ENCODE measurements at regions not wholly inside any gene's neighbourhood (a gene's known extent, or its start where the extent isn't known, plus 50 kb on each side); places are given as distances from the start of the nearest gene placed in this dataset.

- TF ChIP-seq, protein P1, sequence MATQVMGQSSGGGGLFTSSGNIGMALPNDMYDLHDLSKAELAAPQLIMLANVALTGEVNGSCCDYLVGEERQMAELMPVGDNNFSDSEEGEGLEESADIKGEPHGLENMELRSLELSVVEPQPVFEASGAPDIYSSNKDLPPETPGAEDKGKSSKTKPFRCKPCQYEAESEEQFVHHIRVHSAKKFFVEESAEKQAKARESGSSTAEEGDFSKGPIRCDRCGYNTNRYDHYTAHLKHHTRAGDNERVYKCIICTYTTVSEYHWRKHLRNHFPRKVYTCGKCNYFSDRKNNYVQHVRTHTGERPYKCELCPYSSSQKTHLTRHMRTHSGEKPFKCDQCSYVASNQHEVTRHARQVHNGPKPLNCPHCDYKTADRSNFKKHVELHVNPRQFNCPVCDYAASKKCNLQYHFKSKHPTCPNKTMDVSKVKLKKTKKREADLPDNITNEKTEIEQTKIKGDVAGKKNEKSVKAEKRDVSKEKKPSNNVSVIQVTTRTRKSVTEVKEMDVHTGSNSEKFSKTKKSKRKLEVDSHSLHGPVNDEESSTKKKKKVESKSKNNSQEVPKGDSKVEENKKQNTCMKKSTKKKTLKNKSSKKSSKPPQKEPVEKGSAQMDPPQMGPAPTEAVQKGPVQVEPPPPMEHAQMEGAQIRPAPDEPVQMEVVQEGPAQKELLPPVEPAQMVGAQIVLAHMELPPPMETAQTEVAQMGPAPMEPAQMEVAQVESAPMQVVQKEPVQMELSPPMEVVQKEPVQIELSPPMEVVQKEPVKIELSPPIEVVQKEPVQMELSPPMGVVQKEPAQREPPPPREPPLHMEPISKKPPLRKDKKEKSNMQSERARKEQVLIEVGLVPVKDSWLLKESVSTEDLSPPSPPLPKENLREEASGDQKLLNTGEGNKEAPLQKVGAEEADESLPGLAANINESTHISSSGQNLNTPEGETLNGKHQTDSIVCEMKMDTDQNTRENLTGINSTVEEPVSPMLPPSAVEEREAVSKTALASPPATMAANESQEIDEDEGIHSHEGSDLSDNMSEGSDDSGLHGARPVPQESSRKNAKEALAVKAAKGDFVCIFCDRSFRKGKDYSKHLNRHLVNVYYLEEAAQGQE (IDR thresholded peaks at IDR 0.05; ENCODE audit: low read depth, low read length): no peak
- TF ChIP-seq ELF1 (IDR thresholded peaks at IDR 0.05): no peak
- peak; percentile 36; the same call in 1 of the 2 replicates for TF ChIP-seq FOXM1 (IDR thresholded peaks at IDR 0.05; ENCODE audit: low read depth)
- no peak for TF ChIP-seq IRF3 (IDR thresholded peaks at IDR 0.05; ENCODE audit: low read depth, low read length)
- peak; percentile 46; the same call in 1 of the 2 replicates for TF ChIP-seq POLR2AphosphoS5 (IDR thresholded peaks at IDR 0.05; ENCODE audit: low read depth, low read length)
- peak; percentile 60 to 75 for TF ChIP-seq EP300 (IDR thresholded peaks at IDR 0.05; ENCODE audit: borderline replicate concordance in 1 of 2, low read depth in 1 of 2, low read length in 1 of 2)
- TF ChIP-seq, protein P2, sequence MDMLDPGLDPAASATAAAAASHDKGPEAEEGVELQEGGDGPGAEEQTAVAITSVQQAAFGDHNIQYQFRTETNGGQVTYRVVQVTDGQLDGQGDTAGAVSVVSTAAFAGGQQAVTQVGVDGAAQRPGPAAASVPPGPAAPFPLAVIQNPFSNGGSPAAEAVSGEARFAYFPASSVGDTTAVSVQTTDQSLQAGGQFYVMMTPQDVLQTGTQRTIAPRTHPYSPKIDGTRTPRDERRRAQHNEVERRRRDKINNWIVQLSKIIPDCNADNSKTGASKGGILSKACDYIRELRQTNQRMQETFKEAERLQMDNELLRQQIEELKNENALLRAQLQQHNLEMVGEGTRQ (IDR thresholded peaks at IDR 0.05; ENCODE audit: borderline replicate concordance, low read depth, low read length): no peak
- no peak for TF ChIP-seq EZH2phosphoT487 (IDR thresholded peaks at IDR 0.05; ENCODE audit: borderline replicate concordance, low read depth)
- TF ChIP-seq GATA2 (CRISPR knock-in tag; IDR thresholded peaks at IDR 0.05): no peak
- TF ChIP-seq USF1 (IDR thresholded peaks at IDR 0.05; ENCODE audit: borderline replicate concordance, low read depth): no peak
- no peak for TF ChIP-seq RAD21 (IDR thresholded peaks at IDR 0.05; ENCODE audit: low read length)
- TF ChIP-seq, protein P3, sequence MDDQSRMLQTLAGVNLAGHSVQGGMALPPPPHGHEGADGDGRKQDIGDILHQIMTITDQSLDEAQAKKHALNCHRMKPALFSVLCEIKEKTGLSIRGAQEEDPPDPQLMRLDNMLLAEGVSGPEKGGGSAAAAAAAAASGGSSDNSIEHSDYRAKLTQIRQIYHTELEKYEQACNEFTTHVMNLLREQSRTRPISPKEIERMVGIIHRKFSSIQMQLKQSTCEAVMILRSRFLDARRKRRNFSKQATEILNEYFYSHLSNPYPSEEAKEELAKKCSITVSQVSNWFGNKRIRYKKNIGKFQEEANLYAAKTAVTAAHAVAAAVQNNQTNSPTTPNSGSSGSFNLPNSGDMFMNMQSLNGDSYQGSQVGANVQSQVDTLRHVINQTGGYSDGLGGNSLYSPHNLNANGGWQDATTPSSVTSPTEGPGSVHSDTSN (IDR thresholded peaks at IDR 0.05): peak; percentile 85
- no peak for TF ChIP-seq SIN3A (IDR thresholded peaks at IDR 0.05; ENCODE audit: borderline replicate concordance, low read depth, low read length)
- TF ChIP-seq CTCF (IDR thresholded peaks at IDR 0.05): no peak
- TF ChIP-seq GABPA (IDR thresholded peaks at IDR 0.05; ENCODE audit: low read depth): no peak
- TF ChIP-seq TAF1 (IDR thresholded peaks at IDR 0.05; ENCODE audit: borderline replicate concordance, low read depth, low read length): no peak
- peak; percentile 93 for TF ChIP-seq TCF12 (IDR thresholded peaks at IDR 0.05)
- TF ChIP-seq FOSL2 (IDR thresholded peaks at IDR 0.05; ENCODE audit: borderline replicate concordance, low read depth): peak; percentile 12; the same call in 1 of the 2 replicates
Observed at GRCh38 chr9:115208501-115208900, 90.5 kb upstream of the TNC start (continued).

All from SK-N-SH (cell line).